ENCODE measurements at regions not wholly inside any gene's neighbourhood (a gene's known extent, or its start where the extent isn't known, plus 50 kb on each side); places are given as distances from the start of the nearest gene placed in this dataset.

DNA sequence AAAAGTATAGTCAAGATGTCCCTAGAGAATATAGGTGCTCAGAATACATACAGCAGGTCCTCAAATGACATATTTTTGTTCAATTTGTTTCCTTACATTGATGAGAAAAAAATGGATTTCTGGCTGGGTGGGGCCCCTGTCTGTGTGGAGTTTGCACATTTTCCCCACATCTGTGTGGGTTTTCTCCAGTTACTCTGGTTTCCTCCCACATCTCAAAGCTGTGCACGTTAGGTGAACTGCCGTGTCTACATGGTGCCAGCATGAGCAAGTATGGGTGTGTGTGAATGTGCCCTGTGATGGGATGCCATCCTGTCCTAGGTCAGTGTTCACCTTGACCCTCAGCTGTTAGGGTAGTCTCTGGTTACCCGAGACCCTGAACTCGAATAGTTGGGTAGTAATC is 289.1 kb downstream of the GRIN2B start:
- DNase-seq (ENCODE audit: low spot score in 2 of 2) = no peak
- H3K36me3 ChIP-seq = no peaks in the 10 kb centered on the region
- intact Hi-C loops (cut with DNase I; ENCODE audit: low total_unique reads) = no loop called here

DNA sequence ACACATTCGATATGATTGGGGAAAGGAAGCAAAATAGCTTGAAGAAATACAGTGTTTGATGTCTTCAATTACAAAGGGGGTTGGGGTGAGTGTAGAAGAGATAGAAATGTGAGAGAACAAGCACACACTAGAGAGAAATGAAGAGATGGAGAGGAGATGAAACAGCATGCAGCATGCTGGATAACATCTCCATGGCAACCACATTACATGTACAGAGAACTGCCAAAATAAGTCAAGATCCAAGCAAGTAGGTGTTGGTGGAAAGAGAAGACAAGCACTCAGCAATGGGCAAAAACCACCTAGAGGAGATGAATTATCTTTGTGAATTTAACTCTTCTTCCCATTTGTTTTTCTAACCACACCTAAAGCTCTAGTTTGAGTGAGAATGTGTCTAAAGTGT is 289.8 kb downstream of the GRIN2B start:
- no peak overlapping the region for H3K4me3 ChIP-seq
- no peaks in the 10 kb centered on the region for H3K4me1 ChIP-seq
- no peak for DNase-seq (ENCODE audit: low spot score in 2 of 2)
- no peaks in the 10 kb centered on the region for H3K36me3 ChIP-seq
- no peaks in the 10 kb centered on the region for H3K9me3 ChIP-seq
- TF ChIP-seq, protein P1, sequence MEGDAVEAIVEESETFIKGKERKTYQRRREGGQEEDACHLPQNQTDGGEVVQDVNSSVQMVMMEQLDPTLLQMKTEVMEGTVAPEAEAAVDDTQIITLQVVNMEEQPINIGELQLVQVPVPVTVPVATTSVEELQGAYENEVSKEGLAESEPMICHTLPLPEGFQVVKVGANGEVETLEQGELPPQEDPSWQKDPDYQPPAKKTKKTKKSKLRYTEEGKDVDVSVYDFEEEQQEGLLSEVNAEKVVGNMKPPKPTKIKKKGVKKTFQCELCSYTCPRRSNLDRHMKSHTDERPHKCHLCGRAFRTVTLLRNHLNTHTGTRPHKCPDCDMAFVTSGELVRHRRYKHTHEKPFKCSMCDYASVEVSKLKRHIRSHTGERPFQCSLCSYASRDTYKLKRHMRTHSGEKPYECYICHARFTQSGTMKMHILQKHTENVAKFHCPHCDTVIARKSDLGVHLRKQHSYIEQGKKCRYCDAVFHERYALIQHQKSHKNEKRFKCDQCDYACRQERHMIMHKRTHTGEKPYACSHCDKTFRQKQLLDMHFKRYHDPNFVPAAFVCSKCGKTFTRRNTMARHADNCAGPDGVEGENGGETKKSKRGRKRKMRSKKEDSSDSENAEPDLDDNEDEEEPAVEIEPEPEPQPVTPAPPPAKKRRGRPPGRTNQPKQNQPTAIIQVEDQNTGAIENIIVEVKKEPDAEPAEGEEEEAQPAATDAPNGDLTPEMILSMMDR (IDR thresholded peaks at IDR 0.05) = no peak
- TF ChIP-seq POLR2A (IDR thresholded peaks at IDR 0.05) = no peak
- TF ChIP-seq POLR2AphosphoS5 (IDR thresholded peaks at IDR 0.05) = no peak
- H3K27me3 ChIP-seq = peaks cover 0 to 3% of the 10 kb centered on the region in 2 donors
- no peak overlapping the region for H3K27ac ChIP-seq
- intact Hi-C loops (cut with DNase I; ENCODE audit: low total_unique reads) = no loop called here

More for the DNA sequence above, 289.1 kb downstream of the GRIN2B start:
- Histone ChIP-seq H3K27ac (no peak overlapping the region), H3K4me3 (no peak overlapping the region), H3K9me3 (no peaks in the 10 kb centered on the region), H3K27me3 (peaks cover 0 to 3% of the 10 kb centered on the region in 2 donors), H3K4me1 (no peaks in the 10 kb centered on the region)
- TF ChIP-seq, protein P1 (IDR thresholded peaks at IDR 0.05) = no peak
- TF ChIP-seq POLR2AphosphoS5 (IDR thresholded peaks at IDR 0.05) = no peak
- TF ChIP-seq POLR2A (IDR thresholded peaks at IDR 0.05) = no peak

DNA sequence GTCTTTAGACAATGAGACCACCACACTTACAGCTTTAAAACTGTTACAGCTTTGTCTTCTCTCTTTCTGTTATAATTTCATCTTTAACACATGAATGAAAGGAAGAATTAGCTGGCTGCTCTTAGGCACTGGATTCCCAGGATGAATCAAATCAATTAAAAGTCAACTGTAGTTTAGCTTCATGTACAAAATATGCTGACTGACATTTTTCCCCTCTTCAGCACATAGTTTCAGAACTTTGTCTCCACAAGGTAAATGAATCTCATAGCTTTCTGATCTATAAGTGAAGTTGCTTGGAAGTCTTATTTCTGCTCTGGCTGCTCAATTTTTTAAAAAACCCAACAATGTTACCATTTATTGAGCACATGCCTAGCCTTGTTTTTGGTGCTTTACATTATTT is 293.8 kb downstream of the GRIN2B start:
- H3K27ac ChIP-seq = no peak overlapping the region
- TF ChIP-seq, protein P1 (IDR thresholded peaks at IDR 0.05) = no peak
- TF ChIP-seq POLR2AphosphoS5 (IDR thresholded peaks at IDR 0.05) (no peak), POLR2A (IDR thresholded peaks at IDR 0.05) (no peak)
- no peaks in the 10 kb centered on the region for H3K36me3 ChIP-seq
- intact Hi-C loops (cut with DNase I; ENCODE audit: low total_unique reads) = no loop called here
- H3K4me1 ChIP-seq = no peaks in the 10 kb centered on the region
- no peak for DNase-seq (ENCODE audit: low spot score in 2 of 2)
- no peaks in the 10 kb centered on the region for H3K27me3 ChIP-seq
- H3K9me3 ChIP-seq = no peaks in the 10 kb centered on the region
- no peak overlapping the region for H3K4me3 ChIP-seq

DNA sequence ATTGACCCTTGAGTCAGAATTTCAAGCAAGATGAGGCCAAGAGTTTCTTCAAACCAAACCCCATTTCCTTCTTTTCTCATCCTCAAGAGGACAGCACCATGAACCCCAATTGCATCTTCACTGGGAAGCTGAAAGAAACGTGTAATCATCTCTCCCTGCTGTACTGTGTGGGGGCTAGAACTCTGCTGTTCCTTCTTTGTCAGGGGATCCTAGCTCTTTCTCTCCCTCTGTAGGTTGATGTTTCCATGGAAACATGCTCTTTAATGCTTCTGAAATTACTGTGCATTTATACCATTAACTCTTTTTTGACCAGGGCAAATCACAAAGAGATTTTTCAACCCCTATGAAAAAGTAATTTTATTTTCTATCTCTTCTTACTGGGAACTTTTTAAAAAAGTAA is 295.1 kb downstream of the GRIN2B start:
- H3K36me3 ChIP-seq = no peaks in the 10 kb centered on the region
- intact Hi-C loops (cut with DNase I; ENCODE audit: low total_unique reads) = no loop called here
- no peak overlapping the region for H3K27ac ChIP-seq
- no peak for DNase-seq (ENCODE audit: low spot score in 2 of 2)
- no peak for TF ChIP-seq POLR2A (IDR thresholded peaks at IDR 0.05)
- no peak for TF ChIP-seq POLR2AphosphoS5 (IDR thresholded peaks at IDR 0.05)
- TF ChIP-seq, protein P1 (IDR thresholded peaks at IDR 0.05) = no peak
- H3K4me1 ChIP-seq = no peaks in the 10 kb centered on the region
- H3K4me3 ChIP-seq = no peak overlapping the region
- H3K27me3 ChIP-seq = no peaks in the 10 kb centered on the region
- no peaks in the 10 kb centered on the region for H3K9me3 ChIP-seq

DNA sequence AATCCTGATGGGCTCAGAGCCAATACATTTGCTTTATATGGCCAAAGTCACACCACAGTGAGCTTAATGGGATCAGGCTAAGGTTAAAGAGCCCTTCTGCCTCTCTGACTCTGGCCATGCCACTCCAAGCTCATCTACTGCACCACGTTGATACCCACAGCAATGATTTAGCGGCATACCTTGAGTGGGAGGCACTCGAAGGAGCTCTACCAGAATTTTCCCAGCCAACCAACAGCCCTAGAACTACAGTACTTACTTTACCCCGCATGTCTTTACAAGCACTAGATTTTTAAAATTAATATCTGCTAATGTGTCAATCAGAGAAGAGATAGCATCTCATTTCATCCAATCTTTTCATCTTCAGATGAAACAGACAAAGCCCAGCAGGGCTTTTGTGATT is 300.5 kb downstream of the GRIN2B start:
- Histone ChIP-seq H3K9me3 (no peaks in the 10 kb centered on the region), H3K4me1 (no peaks in the 10 kb centered on the region), H3K4me3 (no peak overlapping the region), H3K27me3 (no peaks in the 10 kb centered on the region), H3K27ac (no peak overlapping the region), H3K36me3 (no peaks in the 10 kb centered on the region)
- TF ChIP-seq, protein P1 (IDR thresholded peaks at IDR 0.05) = no peak
- no peak for TF ChIP-seq POLR2A (IDR thresholded peaks at IDR 0.05)
- TF ChIP-seq POLR2AphosphoS5 (IDR thresholded peaks at IDR 0.05) = no peak
- no peak for DNase-seq (ENCODE audit: low spot score in 2 of 2)
- intact Hi-C loops (cut with DNase I; ENCODE audit: low total_unique reads) = no loop called here

Measured in breast epithelium (tissue), 4 donors.